Skeletal muscle tissue (tissue), 3 donors: ENCODE measurements at regions not wholly inside any gene's neighbourhood (a gene's known extent, or its start where the extent isn't known, plus 50 kb on each side); places are given as distances from the start of the nearest gene placed in this dataset.

Source experiments
- H3K27ac ChIP-seq: one replicate; pipeline ENCODE4 v1.7.0; 2013; ENCODE audit warnings: mild to moderate bottlenecking, low read depth, low read length, inconsistent platforms
- H3K27me3 ChIP-seq, 3 donors: one replicate each; pipeline ENCODE4 v1.7.0; 2013; ENCODE audit warnings: low read length in 3 of 3; ENCODE audit not compliant: control insufficient read depth in 3 of 3, insufficient read depth in 3 of 3
- H3K36me3 ChIP-seq, 3 donors: one replicate each; pipeline ENCODE4 v1.7.0; 2013; ENCODE audit warnings: low read length in 3 of 3; ENCODE audit not compliant: control insufficient read depth in 3 of 3, insufficient read depth in 3 of 3
- H3K4me1 ChIP-seq, 3 donors: one replicate each; pipeline ENCODE4 v1.7.0; 2013; ENCODE audit warnings: low read length in 3 of 3, mild to moderate bottlenecking in 3 of 3; ENCODE audit not compliant: control insufficient read depth in 3 of 3, insufficient read depth in 3 of 3
- H3K4me3 ChIP-seq, 3 donors: one replicate each; pipeline ENCODE4 v1.7.0; 2013; ENCODE audit warnings: low read length in 3 of 3
- H3K9ac ChIP-seq, 3 donors: one replicate each; pipeline ENCODE4 v1.7.0; 2013; ENCODE audit warnings: low read length in 3 of 3, mild to moderate bottlenecking in 3 of 3, moderate library complexity in 2 of 3, low read depth in 1 of 3
- H3K9me3 ChIP-seq, 3 donors: one replicate each; pipeline ENCODE4 v1.7.0; 2013; ENCODE audit warnings: low read length in 3 of 3; ENCODE audit not compliant: control insufficient read depth in 3 of 3
- donor health status: Osteomylitis.

DNA sequence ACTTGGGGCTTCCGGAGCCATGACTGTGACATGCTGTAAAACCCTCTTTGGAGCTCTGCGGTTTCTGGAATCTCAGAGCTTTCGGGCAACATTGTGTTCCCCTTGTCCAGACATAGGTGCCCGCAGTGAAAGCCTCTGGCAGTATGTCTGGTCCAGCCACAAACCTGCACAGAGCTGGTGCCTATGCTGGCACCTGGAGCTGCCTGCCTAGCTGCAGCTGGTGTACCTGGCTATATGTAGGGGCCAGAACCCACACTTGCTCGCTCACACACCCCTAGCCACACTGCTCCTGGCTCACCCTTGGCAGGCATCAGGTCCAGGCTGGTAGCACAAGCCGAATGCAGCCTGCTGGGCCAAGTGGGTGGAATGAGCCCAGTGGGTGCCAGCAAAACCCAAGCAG is 861.1 kb downstream of the FLRT2 start:
- Histone ChIP-seq H3K4me3 (peak overlapping the region in 1 of 3 donors; percentile 7), H3K36me3 (no peaks in the 10 kb centered on the region), H3K9ac (no peak overlapping the region), H3K27me3 (no peaks in the 10 kb centered on the region), H3K4me1 (no peaks in the 10 kb centered on the region), H3K9me3 (peaks cover 4 to 9% (median 5%) of the 10 kb centered on the region in 3 donors), H3K27ac (no peak overlapping the region)

DNA sequence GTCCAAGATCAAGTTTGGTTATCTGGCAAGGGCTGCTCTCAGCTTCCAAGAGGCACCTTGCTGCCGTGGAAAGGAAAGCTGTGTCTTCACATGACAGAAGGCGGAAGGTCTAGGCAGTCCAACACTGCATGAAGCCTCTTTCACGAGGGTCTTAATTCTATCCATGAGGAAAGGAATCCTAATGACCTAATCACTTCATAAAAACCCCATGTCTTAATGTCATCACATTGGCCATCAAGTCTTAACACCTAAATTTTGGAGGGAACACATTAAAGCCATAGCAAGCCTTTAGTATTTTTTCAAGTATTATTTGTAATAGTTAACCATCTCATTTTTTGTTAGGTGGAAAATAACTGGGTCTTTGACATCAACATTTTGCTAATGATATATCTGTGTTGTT is 858.3 kb downstream of the FLRT2 start:
- Histone ChIP-seq H3K27ac (no peak overlapping the region), H3K27me3 (no peaks in the 10 kb centered on the region), H3K4me1 (no peaks in the 10 kb centered on the region), H3K9me3 (peaks cover 4 to 9% (median 5%) of the 10 kb centered on the region in 3 donors), H3K9ac (no peak overlapping the region), H3K4me3 (no peak overlapping the region), H3K36me3 (no peaks in the 10 kb centered on the region)

DNA sequence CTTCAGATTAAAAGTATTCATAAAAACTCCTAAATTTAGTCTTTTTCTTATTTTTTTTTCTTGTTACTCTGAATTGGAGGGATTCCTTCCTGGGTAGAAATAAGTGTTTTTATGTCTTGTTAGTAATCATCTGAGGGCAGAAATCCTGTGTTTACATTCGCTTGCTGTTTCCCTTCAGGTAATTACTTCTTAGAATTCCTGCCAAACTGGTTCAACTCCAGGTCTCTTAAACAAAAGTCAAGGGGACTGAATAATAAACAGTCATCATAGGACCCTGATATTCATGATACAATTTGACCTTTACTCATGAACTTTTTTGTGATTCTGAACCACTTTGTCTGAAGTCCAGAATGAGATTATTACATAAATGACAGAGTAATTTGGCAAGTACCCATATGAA is 843.9 kb downstream of the FLRT2 start:
- H3K4me3 ChIP-seq, result no peak overlapping the region
- no peaks in the 10 kb centered on the region for H3K9me3 ChIP-seq
- H3K27me3 ChIP-seq, result no peaks in the 10 kb centered on the region
- H3K9ac ChIP-seq, result no peak overlapping the region
- no peak overlapping the region for H3K27ac ChIP-seq
- no peaks in the 10 kb centered on the region for H3K4me1 ChIP-seq
- H3K36me3 ChIP-seq, result no peaks in the 10 kb centered on the region

- no peak overlapping the region for H3K4me3 ChIP-seq
- H3K27me3 ChIP-seq, result no peaks in the 10 kb centered on the region
- no peak overlapping the region for H3K9ac ChIP-seq
- H3K9me3 ChIP-seq, result no peaks in the 10 kb centered on the region
- H3K27ac ChIP-seq, result no peak overlapping the region
- no peaks in the 10 kb centered on the region for H3K4me1 ChIP-seq
- no peaks in the 10 kb centered on the region for H3K36me3 ChIP-seq
These were observed 842.5 kb downstream of the FLRT2 start for GRCh38 chr14:86372402-86372801.

DNA sequence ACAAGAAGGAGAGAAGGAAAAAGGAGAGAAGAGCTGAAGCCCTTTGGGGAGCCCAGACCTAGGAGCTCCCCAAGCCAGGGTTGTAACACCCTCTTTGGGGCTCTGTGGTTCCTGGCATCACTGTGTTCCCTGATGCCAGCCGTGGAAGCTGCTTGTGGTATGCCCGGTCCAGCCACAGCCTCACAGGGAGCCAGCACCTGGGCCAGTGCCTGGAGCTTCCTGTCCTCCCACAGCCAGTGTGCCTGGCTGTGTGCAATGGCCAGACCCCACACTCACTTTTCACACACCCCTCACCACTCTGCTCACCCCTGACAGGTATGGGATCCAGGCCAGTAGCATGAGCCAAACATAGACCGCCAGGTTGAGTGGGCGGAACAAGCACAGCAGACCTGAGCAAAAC is 834.7 kb downstream of the FLRT2 start:
- Histone ChIP-seq H3K4me3 (no peak overlapping the region), H3K27me3 (no peaks in the 10 kb centered on the region), H3K9ac (no peak overlapping the region), H3K27ac (no peak overlapping the region), H3K9me3 (no peaks in the 10 kb centered on the region), H3K4me1 (no peaks in the 10 kb centered on the region), H3K36me3 (no peaks in the 10 kb centered on the region)

DNA sequence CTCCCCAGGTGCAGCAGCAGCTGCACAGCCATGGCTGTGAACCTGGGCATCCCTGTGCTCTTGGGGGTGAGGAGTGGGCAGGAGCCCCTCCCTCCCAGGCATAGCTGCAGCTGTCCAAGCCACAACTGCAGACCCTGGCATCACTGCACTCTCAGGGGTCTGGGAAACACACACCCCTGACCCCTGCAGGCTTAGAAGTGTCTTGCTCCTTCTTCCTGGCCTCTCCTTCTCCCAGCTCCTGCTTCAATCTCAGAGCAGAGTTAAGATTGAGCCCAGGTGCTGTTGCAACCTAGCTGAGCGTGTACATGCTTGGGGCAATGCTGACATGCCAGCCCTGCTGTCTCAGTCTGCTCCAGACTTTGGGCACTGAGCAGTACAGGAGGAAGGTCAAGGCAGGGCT is 833.6 kb downstream of the FLRT2 start:
- Histone ChIP-seq H3K4me1 (no peaks in the 10 kb centered on the region), H3K36me3 (no peaks in the 10 kb centered on the region), H3K9me3 (no peaks in the 10 kb centered on the region), H3K4me3 (no peak overlapping the region), H3K27ac (no peak overlapping the region), H3K27me3 (no peaks in the 10 kb centered on the region), H3K9ac (no peak overlapping the region)

GRCh38 chr14:86363047-86363446 is 833.1 kb downstream of the FLRT2 start:
- Histone ChIP-seq H3K27ac (no peak overlapping the region), H3K4me1 (no peaks in the 10 kb centered on the region), H3K36me3 (no peaks in the 10 kb centered on the region), H3K9me3 (no peaks in the 10 kb centered on the region), H3K27me3 (no peaks in the 10 kb centered on the region), H3K9ac (no peak overlapping the region), H3K4me3 (no peak overlapping the region)

- no peak overlapping the region for H3K27ac ChIP-seq
- H3K9ac ChIP-seq, result no peak overlapping the region
- H3K4me3 ChIP-seq, result no peak overlapping the region
- no peaks in the 10 kb centered on the region for H3K4me1 ChIP-seq
- no peaks in the 10 kb centered on the region for H3K36me3 ChIP-seq
- no peaks in the 10 kb centered on the region for H3K27me3 ChIP-seq
- H3K9me3 ChIP-seq, result no peaks in the 10 kb centered on the region
These were observed 827.9 kb downstream of the FLRT2 start for GRCh38 chr14:86357876-86358275.

DNA sequence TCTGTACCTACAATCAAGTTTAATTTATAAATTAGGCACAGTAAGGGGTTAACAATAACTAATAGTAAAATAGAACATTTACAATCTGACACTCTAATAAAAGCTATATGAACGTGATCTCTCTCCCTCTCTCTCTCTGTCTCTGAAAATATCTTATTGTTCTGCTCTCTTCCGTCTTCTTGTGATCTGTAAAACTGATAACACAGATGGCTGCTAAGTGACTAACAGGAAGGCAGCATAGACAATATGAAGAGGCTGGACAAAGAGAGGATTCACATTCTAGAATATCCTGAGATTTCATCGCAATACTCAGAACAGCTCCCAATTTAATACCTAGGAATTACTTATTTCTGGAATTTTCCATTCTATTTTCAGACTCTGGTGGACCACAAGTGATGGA is 827.2 kb downstream of the FLRT2 start:
- Histone ChIP-seq H3K27me3 (no peaks in the 10 kb centered on the region), H3K4me3 (no peak overlapping the region), H3K4me1 (no peaks in the 10 kb centered on the region), H3K36me3 (no peaks in the 10 kb centered on the region), H3K27ac (no peak overlapping the region), H3K9me3 (no peaks in the 10 kb centered on the region), H3K9ac (no peak overlapping the region)

DNA sequence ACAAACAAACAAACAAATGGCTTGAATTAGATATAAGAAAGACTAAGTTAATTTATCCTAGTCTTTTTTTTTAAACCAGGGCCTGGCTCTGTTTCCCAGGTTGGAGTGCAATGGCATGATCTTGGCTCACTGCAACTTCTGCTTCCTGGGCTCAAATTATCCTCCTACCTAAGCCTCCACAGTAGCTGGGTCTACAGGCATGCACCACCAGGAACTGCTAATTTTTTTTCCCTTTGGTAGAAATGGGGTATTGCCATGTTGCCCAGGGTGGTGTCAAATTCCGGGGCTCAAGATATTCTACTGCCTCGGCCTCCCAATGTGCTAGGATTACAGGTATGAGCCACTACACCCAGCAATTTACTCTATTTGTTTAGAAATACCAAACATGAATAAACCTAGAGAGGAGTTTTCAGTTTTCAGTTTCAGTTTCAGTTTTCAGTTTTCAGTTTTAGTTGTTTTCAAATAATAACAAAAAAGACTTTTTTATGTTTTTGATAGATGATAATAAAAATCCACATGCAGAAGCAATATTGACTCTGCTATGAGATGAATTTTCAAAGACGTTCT is 817.0 kb downstream of the FLRT2 start:
- Histone ChIP-seq H3K9ac (no peak overlapping the region), H3K4me3 (no peak overlapping the region), H3K27me3 (no peaks in the 10 kb centered on the region)

DNA sequence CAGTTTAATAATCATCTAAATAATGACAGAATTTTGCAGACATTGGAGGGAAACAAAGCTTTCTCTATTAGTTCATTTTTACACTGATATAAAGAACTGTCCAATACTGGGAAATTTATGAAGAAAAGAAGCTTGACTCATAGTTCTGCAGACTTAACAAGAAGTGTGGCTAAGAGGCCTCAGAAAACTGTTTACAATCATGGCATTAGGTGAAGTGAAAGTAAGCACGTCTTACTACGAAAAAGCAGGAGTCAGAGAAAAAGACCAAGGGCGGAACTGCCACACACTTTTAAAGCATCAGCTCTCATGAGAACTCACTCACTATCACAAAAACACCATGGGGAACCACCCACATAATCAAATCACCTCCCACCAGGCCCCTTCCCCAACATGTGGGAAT is 804.4 kb downstream of the FLRT2 start:
- H3K9ac ChIP-seq, result no peak overlapping the region
- H3K36me3 ChIP-seq, result no peaks in the 10 kb centered on the region
- H3K9me3 ChIP-seq, result no peaks in the 10 kb centered on the region
- H3K4me1 ChIP-seq, result no peaks in the 10 kb centered on the region
- H3K27me3 ChIP-seq, result no peaks in the 10 kb centered on the region
- no peak overlapping the region for H3K4me3 ChIP-seq
- no peak overlapping the region for H3K27ac ChIP-seq

More for the DNA sequence above, 817.0 kb downstream of the FLRT2 start:
- H3K9me3 ChIP-seq, result no peaks in the 10 kb centered on the region
- H3K27ac ChIP-seq, result no peak overlapping the region
- H3K36me3 ChIP-seq, result no peaks in the 10 kb centered on the region
- no peaks in the 10 kb centered on the region for H3K4me1 ChIP-seq
